GM18909 (cell line): ENCODE measurements at regions not wholly inside any gene's neighbourhood (a gene's known extent, or its start where the extent isn't known, plus 50 kb on each side); places are given as distances from the start of the nearest gene placed in this dataset.
"Not testable (repeated sequence)": the region's sequence is repeated elsewhere in the genome, so short reads cannot be mapped to it uniquely, and the experiment has no call there.

Source experiments
- ATAC-seq: cut with Tn5 transposase; IDR thresholded peaks from one replicate; pipeline ENCODE4 v1.9.1; 2021; ENCODE audit warnings: mild to moderate bottlenecking; ENCODE audit not compliant: unreplicated experiment, poor library complexity

DNA sequence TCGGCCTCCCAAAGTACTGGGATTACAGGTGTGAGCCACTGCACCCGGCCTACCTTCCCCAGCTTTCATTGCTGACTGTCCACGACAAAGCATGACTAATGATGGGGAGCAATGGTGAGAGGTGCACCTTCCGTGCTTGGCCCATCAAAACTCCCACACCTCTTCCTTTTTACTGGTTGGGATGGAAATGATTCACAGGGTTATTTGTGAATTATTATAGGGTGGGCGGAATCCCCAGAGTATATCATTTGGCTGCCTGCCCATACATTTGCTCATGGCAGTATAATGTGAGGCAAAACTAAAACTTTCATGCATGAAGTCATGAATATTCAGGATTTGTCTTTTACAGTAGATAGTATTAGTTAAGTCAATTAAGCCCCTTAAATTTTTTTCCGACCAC, 334.2 kb upstream of the NETO1 start:
- no peak for ATAC-seq

DNA sequence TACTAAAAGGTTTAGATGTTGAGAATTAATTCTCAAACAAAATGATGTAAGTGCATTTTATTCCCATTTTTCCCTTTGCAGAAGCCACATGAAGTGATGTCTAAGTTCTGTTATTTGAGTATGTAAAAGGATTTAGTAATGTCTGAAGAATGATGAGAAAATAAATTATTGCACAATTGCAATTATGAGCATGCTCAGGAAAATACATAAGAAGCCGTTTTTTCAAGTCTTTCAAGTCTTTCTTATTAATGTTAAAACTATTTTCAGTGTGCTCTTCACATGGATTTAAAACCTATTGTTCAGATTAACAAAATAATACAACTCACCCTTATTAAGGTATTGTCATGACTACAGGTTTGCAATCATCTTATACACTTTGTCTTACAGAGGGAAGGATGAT, 331.4 kb upstream of the NETO1 start:
- ATAC-seq: no peak

DNA sequence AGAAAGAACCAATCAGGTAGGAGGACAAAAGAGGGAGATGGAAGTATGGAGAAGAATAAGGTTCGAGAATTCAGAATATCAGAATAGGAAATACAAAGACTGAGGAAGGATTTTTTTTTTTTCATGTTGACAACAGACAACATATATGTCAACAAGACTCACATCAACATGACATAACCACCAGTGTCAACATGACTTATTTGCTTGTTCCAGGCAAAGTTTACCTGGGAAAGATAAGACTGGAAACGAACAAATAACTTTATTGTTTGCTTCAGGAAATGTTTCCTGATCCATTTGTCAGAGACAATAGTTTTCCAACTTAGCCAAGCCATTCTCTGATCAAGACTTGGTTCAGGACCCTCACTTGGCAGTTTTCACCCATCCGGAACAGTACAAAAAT, 321.9 kb upstream of the NETO1 start:
- no peak for ATAC-seq

DNA sequence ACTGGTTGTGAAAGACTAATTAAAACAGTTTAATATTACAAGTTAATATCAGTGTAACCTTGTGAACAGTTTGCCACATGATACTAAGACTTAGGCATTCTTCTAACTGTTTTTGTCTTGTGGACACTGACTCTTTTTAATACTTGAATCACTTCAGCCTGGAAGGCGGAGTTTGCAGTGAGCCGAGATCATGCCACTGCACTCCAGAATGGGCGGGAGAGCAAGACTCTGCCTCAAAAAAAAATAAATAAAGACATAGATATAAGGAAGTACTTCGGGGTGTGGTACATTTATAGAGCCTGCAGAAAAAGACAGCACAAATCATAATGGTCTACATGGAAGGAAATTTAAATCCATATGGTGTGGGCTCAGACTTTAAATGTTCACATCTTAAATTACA, 300.4 kb upstream of the NETO1 start:
- no peak for ATAC-seq

DNA sequence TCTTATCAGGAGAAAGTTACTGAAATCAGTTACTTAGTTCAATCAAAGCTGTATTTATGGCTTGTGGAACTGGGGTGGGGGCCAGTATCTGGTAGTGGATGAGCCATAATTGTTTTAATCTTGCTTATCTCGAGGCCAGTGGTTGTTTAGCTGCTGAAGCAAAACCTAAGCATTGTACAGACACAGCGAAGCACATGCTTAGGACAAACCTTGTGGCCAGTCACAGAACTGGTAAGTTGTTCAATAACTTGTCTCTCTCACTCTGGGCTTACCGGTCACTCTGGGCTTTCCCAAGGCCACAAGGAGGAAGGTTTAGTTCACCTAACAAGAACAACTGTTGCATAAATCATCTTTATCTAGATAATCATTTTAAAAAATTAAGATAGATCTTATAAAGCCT, 296.6 kb upstream of the NETO1 start:
- no peak for ATAC-seq

DNA sequence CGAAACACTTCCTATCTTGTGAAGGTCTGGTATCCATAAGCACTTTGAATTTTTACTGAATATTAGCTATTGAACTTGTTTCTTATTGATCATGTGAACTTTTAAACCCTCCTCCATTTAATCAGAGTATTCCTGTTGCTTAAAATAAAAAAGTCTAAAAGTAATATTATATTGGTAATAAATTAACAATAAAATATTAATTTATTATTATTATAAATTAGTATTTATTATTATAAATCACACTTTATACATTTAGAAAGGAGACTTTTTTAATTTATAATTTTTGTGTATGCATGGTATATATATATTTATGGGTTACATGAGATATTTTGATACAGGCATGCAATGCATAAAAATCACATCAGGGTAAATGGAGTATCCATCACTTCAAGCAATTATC, 295.4 kb upstream of the NETO1 start:
- no peak for ATAC-seq

DNA sequence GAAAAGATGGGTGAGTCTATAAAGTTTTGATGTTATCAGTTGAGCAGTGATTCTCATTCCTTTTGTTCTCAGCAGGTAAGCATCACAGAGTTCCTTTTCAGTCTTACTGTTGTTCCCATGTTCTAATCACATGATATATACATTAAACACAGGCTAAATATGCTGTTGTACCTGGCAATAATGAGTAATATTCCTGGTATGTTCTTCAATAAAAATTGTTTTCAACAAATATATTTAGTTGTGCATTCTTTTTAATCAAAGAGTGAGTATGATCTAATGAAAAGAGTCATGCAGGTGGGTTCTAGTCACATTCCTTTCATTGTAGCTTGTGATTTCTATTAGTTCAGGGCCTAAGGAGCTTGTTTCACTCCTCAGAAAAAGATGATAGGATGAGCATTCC, 288.3 kb upstream of the NETO1 start:
- ATAC-seq: no peak

DNA sequence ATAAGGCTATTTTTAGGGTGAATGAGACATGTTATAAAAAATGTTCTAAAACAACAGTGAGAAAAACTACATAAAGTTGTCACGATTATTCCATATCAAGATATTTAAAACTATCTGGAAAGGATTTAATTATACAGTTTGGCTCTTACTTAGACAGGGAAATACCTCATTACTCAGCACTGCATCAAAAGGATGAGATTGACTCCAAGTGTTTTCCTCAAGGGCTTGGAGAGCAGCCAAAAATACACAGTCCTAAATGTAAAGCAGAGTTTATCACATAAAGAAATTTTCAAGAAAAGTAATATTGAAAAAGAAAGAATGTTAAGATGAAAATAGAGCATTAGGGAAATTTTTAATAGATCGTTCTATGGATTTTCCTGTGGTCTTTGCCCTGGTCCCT, 285.5 kb upstream of the NETO1 start:
- ATAC-seq: no peak

DNA sequence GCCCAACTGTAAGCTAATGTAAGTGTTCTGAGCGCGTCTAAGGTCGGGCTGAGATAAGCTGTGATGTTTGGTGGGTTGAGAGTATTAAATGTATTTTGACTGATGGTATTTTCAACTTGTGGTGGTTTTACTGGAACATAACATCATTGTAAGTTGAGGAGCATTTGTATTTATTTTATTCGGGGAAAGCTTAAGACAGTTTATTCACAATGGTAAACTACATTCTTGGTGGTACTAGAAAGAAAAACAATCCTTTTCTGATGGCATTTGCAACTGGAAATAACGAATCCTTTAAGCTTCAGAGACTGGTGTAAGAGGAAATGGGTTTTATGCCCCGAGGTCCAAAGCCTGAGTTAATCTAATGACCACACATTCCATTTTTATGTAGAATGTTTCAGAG, 283.3 kb upstream of the NETO1 start:
- ATAC-seq: no peak

DNA sequence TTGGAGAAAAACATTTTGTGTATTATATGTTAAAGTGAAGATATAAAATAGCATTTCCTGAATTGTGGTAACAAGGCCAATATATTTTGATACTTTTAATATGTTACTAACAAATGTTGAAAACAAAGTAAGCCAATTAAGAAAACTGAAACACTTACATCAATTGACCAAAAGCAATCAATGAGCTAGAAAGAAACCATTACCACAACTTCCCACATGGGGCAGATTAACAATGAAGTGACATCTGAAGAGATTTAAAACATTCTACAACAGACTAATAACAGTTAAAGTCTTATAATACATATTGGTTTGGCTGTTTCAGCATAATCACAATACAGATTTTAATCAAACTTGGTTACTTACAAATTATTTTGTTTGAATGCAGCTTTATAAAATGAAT, 282.4 kb upstream of the NETO1 start:
- no peak for ATAC-seq

DNA sequence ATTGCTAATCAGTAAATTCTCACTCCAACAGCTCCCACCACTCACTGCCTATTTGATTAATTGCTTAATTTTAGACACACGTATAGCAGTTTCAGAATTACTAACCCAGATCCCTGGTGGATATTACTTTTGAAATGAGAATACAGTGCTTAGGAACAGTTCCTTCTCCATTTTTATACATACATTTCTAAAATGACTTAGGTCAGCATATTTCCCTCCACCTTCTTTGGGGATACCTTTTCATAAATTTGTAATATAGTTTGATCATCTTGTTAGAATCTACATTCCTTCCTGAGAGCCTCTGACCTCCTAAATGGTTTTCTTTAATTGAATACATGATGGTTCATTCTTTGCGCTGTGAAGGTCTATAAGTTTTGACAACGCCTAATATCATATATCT, 279.8 kb upstream of the NETO1 start:
- ATAC-seq: no peak

DNA sequence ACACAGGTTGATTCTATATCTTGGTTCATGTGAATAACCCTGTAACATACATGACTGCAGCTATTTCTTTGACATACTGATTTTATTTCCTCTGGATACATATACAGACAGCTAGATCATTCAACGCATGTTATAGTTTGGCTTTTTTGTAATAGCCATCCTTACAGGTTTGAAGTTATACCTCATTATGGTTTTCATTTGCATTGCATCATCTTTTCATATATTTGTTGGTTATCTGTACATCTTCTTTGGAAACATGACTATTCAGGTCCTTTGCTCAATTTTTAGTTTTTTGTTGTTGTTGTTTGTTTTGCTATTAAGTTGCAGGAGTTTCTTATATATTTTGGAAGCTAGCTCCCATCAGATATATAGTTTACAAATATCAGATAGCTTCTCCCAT, 276.2 kb upstream of the NETO1 start:
- no peak for ATAC-seq

DNA sequence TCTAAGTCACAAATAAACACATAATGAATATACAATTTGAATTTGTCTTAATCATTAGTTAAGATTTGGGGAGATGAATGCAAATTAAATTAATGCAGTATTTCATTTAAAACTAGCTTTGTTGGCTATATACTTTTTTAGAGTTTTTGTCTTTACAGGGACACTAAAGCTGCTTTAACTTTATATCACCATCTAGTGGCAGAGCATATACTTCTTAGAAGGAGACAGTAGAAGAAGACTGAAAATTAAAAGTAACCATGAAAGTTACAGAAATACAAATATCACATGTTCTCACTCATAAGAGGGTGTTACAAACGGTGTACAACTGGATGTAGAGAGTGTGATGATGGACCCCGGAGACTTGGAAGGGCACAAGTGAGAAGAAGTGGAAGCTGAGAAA, 268.3 kb upstream of the NETO1 start:
- no peak for ATAC-seq

DNA sequence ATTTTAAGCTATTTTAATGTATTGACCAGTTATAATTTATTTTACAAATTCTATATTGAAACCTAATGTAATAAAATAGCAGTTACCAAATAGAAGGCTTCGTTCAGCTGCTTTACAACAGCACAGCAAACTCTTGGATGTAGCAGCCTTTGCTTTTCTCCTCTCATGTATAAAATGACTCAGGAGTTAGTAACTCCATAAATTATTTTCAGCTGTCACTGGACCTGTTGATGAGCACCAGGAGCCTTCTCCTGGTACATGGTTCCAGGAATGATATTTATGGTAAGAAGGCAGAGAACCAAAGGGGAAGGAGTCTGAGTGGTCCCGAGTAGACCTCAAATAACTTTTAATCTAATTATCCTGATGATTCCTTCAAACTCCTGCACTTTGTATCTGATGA, 256.4 kb upstream of the NETO1 start:
- ATAC-seq: no peak

DNA sequence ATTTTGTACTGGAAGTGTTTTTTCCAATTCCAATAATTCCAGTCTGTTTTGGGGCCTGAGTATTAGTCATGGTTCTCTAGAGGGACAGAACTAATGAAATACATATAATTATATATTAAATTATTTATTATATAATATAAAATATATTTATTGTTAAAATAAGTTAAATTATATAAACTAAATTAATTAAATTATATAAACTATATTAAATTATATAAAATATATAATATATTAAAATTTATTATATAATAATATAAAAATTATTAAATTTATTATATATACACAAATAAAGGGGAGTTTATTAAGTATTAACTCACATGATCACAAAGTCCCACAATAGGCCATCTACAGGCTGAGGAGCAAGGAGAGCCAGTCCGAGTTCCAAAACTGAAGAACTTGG, 253.4 kb upstream of the NETO1 start:
- no peak for ATAC-seq

DNA sequence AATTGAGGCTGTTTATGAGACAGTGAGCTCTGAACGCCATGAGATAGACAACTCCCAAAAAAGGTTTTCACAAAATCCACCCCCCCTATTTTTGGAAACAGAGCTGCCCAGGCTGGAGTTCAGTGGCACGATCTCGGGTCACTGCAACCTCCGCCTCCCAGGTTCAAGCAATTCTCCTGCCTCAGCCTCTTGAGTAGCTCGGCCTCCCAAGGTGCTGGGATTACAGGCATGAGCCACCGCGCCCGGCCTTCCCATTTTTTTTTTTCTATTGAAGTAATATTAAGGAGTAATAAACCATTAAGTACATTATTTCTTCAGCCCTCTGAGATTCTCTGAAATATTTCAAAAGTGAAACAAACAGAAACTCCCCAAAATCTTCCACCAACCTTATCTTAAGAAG, 252.8 kb upstream of the NETO1 start:
- no peak for ATAC-seq

DNA sequence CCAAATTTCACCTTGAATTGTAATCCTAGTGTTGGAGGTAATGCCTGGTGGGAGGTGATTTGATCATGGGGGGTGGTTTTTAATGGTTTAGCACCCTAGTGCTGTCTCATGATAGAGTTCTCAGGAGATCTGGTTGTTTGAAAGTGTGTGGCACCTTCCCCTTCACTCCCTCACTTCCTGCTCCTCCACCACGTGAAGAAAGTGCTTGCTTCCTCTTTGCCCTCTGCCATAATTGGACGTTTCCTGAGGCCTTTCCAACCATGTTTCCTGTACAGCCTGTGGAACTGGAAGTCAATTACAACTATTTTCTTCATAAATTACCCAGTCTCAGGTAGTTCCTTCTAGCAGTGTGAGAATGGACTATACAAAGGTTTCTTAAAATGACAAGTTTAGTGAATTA, 251.8 kb upstream of the NETO1 start:
- ATAC-seq: no peak

DNA sequence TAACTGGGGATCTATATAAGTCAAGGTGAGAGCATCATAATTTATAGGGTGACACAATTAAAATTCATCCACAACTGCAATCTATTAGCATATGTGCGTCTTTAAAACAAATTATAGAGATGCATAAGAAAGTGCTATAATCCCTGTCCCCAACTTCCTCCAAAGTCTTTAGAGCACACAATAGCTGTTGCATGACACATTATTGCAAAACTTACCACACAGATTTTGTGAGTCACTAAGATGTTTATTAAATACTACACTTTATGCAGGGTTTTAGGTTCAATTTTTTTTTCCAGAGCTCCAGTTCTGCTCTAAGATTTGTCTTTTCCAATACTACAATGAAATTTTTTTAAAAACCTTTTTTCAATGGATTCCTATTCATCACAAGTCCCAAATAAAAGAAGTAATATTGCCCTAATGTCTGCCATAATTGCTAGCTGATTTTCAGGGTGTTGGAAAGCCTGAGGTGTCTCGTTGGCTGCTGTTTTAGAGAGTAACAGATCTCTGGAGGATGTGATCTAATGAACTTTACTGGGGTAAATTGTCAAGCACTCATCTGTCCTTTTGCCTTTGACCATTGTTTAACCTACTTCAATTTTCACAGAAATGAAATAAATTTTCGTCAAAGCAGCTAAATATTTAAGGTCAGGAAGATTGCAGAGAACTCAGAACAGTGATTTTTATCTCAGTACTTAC, 250.5 kb upstream of the NETO1 start:
- ATAC-seq: no peak

DNA sequence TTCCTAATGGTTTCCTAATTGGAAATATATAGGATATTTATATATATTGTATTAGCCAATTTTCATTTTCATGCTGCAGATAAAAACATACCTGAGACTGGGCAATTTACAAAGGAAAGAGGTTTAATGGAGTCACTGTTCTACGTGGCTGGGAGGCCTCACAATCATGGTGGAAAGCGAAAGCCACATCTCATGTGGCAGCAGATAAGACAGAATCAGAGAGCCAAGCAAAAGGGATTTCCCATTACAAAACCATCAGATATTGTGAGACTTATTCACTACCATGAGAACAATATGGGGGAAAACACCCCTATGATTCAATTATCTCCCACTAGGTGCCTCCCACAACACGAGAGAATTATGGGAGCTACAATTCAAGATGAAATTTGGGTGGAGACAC, 242.5 kb upstream of the NETO1 start:
- no peak for ATAC-seq

DNA sequence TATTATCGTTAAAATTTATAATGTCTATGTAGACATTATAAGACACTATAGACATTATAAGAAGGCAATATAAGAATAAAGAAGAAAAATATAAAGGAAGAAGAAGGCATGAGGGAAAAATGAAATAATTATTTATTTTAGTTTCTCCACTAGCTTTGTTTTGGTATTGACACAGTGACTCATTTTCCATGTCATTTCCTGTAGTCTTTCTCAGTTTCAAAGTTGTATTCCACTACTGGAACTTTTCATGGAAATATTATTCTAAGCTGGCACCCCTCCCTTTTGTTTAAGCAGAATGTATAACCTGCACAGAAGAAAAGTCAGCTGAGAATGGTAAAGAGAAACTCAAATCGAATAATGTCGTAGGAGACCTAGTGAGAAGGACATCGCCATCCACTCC, 234.2 kb upstream of the NETO1 start:
- ATAC-seq: no peak

DNA sequence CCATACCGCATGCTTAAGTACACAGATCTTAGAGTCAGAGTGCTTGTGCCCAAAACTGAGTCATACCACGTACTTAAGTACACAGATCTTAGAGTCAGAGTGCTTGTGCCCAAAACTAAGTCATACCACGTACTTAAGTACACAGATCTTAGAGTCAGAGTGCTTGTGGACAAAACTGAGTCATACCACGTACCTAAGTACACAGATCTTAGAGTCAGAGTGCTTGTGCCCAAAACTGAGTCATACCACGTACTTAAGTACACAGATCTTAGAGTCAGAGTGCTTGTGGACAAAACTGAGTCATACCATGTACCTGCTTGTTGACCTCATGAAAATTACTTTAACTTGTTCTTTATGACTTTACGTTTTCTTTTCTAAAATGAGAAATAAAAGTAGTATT, 233.7 kb upstream of the NETO1 start:
- not testable (repeated sequence) for ATAC-seq

DNA sequence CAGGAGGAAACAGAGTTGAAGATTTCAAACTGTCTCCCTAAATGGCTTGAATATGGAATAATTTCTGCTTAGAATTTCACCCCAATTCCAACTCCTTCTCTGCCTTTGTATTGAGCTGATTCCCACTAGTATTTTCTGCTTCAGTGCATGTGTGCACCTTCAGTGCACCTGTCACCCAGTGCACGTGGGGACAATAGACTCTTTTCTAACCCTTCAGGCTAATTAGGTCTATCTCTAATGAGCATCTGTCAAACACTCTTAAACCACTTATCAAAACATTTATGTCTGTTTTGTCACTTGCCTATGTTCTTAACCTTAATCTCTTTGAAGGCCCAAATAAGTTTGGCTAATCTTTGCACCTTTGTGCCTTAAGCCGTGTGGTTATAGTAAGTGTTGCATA, 232.0 kb upstream of the NETO1 start:
- no peak for ATAC-seq

DNA sequence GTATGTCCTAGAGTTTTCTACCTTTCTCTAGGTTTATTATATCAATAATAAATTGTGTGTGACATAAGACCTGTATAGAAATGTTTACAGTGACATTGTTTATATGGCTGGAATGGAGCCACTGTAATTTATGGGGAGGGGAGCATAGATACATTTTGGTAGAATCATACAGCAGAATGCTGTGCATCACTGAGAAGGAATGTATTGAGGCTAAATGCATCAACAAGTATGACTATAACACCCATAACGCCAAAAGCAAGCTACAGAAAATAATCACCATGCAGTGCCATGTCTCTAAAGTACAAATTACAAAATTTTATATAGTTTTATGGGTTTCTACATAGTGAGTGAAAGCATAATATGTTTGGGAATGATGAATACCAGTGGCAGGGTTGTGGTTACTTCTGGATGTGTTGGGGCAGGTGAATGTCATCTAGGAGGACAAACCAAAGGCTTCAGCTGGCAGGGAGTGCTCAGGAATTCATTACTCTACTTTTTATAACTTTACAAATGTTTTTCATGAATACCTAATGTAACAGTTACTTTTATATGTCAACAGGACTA, 226.0 kb upstream of the NETO1 start:
- ATAC-seq: no peak
